IMR-90 (cell line): ENCODE measurements at regions not wholly inside any gene's neighbourhood (a gene's known extent, or its start where the extent isn't known, plus 50 kb on each side); places are given as distances from the start of the nearest gene placed in this dataset.

Experiments
- ATAC-seq: fragments of 200-7000 bp; cut with Tn5 transposase; 2 replicates; pipeline ENCODE4 v1.9.1; 2020; ENCODE audit warnings: low read depth, mild to moderate bottlenecking, moderate library complexity
- BruUV-seq: library from RNA; stranded (reverse); fragments of 400-500 nt; replicated peaks from 2 replicates; lab custom pipeline; 2021; lab: Mats Ljungman, UMichigan
- CTCF ChIA-PET: fragments of 300-600 bp; formaldehyde crosslinking; extraction: SDS; loops from one replicate; lab custom pipeline; 2021; ENCODE audit warnings: antibody characterized with exemption; lab: Yijun Ruan, JAX
- POLR2A ChIA-PET: fragments of 300-600 bp; sonication (Branson Sonifier 250); formaldehyde crosslinking; loops from one replicate; lab custom pipeline; 2022; ENCODE audit warnings: antibody characterized with exemption; ENCODE audit not compliant: unreplicated experiment; lab: Charles Lee
- DNase-seq: peaks from one replicate; pipeline ENCODE4 v3.0.0; 2013
- H2AFZ ChIP-seq: replicated peaks from 2 replicates; pipeline ENCODE3; 2013; ENCODE audit warnings: low read length, mild to moderate bottlenecking; ENCODE audit not compliant: poor library complexity
- H2AK5ac ChIP-seq: 2 replicates; pipeline ENCODE4 v1.6.1; 2013; ENCODE audit warnings: low read depth, low read length, inconsistent platforms
- H2AK9ac ChIP-seq: replicated peaks from 2 replicates; pipeline ENCODE3; 2013; ENCODE audit warnings: mild to moderate bottlenecking, low read depth, low read length, moderate library complexity; ENCODE audit not compliant: poor library complexity
- H2BK120ac ChIP-seq: 2 replicates; pipeline ENCODE4 v1.6.1; 2013; ENCODE audit warnings: low read depth, low read length, inconsistent platforms
- H2BK15ac ChIP-seq: 3 replicates; pipeline ENCODE4 v1.6.1; 2013; ENCODE audit warnings: low read depth, low read length, inconsistent platforms
- H2BK20ac ChIP-seq: 2 replicates; pipeline ENCODE4 v1.6.1; 2013; ENCODE audit warnings: low read depth, mild to moderate bottlenecking, inconsistent platforms, low read length, moderate library complexity
- H2BK5ac ChIP-seq: 2 replicates; pipeline ENCODE4 v1.6.1; 2013; ENCODE audit warnings: mild to moderate bottlenecking, low read depth, low read length, inconsistent platforms; ENCODE audit not compliant: poor library complexity, severe bottlenecking
- H3K14ac ChIP-seq: replicated peaks from 2 replicates; pipeline ENCODE4 v1.6.1; 2013; ENCODE audit warnings: low read depth, low read length, inconsistent platforms
- H3K18ac ChIP-seq: 2 replicates; pipeline ENCODE4 v1.6.1; 2013; ENCODE audit warnings: low read depth, low read length, control low read depth
- H3K23ac ChIP-seq: 2 replicates; pipeline ENCODE4 v1.6.1; 2013; ENCODE audit warnings: low read depth, low read length, inconsistent platforms
- H3K27ac ChIP-seq: 2 replicates; pipeline ENCODE4 v1.5.1; 2013; ENCODE audit warnings: mild to moderate bottlenecking, control low read depth, low read length; ENCODE audit not compliant: insufficient read depth
- H3K27me3 ChIP-seq: 2 replicates; pipeline ENCODE4 v1.6.1; 2013; ENCODE audit warnings: low read length; ENCODE audit not compliant: control insufficient read depth, insufficient read depth
- H3K36me3 ChIP-seq: 2 replicates; pipeline ENCODE4 v1.6.1; 2013; ENCODE audit warnings: low read length, mixed read lengths; ENCODE audit not compliant: control insufficient read depth, insufficient read depth
- H3K4ac ChIP-seq: 2 replicates; pipeline ENCODE4 v1.6.1; 2013; ENCODE audit warnings: low read depth, low read length, inconsistent platforms
- H3K4me1 ChIP-seq: 2 replicates; pipeline ENCODE4 v1.6.1; 2013; ENCODE audit warnings: low read length, mixed read lengths; ENCODE audit not compliant: control insufficient read depth, insufficient read depth
- H3K4me2 ChIP-seq: 2 replicates; pipeline ENCODE4 v1.6.1; 2013; ENCODE audit warnings: low read depth, mild to moderate bottlenecking, control low read depth, low read length, moderate library complexity
- H3K4me3 ChIP-seq: 2 replicates; pipeline ENCODE4 v1.5.1; 2013; ENCODE audit warnings: low read depth, mild to moderate bottlenecking, control low read depth, low read length, moderate library complexity; ENCODE audit not compliant: insufficient read depth
- H3K56ac ChIP-seq: 2 replicates; pipeline ENCODE4 v1.6.1; 2013; ENCODE audit warnings: low read length, inconsistent platforms; ENCODE audit not compliant: insufficient read depth; ENCODE audit errors: extremely low read depth
- H3K79me1 ChIP-seq, 2 experiments: 2 replicates each; pipeline ENCODE4 v1.6.1; 2013; ENCODE audit warnings: low read length in 2 of 2, inconsistent platforms in 1 of 2, low read depth in 1 of 2
- H3K9ac ChIP-seq: 2 replicates; pipeline ENCODE4 v1.6.1; 2013; ENCODE audit warnings: low read depth, low read length, control low read depth
- H3K9me1 ChIP-seq: 2 replicates; pipeline ENCODE4 v1.6.1; 2013; ENCODE audit warnings: low read length, inconsistent platforms; ENCODE audit not compliant: insufficient read depth
- H3K9me3 ChIP-seq: 2 replicates; pipeline ENCODE4 v1.6.1; 2013; ENCODE audit warnings: low read length; ENCODE audit not compliant: control insufficient read depth, insufficient read depth
- H4K20me1 ChIP-seq: 2 replicates; pipeline ENCODE4 v1.6.1; 2013; ENCODE audit warnings: low read length, inconsistent platforms; ENCODE audit not compliant: insufficient read depth
- H4K5ac ChIP-seq: 2 replicates; pipeline ENCODE4 v1.6.1; 2013; ENCODE audit warnings: mild to moderate bottlenecking, low read depth, low read length, control low read depth
- H4K8ac ChIP-seq, 2 experiments: 2 replicates each; pipeline ENCODE4 v1.6.1; 2013; ENCODE audit warnings: low read depth in 2 of 2, low read length in 2 of 2, control low read depth in 1 of 2, inconsistent platforms in 1 of 2
- H4K91ac ChIP-seq: 2 replicates; pipeline ENCODE4 v1.6.1; 2013; ENCODE audit warnings: low read depth, low read length, inconsistent platforms; ENCODE audit not compliant: insufficient read depth
- BHLHE40 ChIP-seq: fragments of 150-350 bp; IDR thresholded peaks from 2 replicates; pipeline ENCODE4 v1.6.1; 2016; ENCODE audit warnings: mild to moderate bottlenecking, low read depth, low read length
- CHD1 ChIP-seq: IDR thresholded peaks from 2 replicates; pipeline ENCODE4 v1.6.1; 2012; ENCODE audit warnings: low read depth, low read length, improper control_type of control experiment
- ELK1 ChIP-seq: fragments of 150-350 bp; IDR thresholded peaks from 2 replicates; pipeline ENCODE4 v1.6.1; 2016; ENCODE audit warnings: low read depth, mild to moderate bottlenecking, low read length, moderate library complexity, borderline replicate concordance
- FOS ChIP-seq: fragments of 150-350 bp; IDR thresholded peaks from 2 replicates; pipeline ENCODE4 v1.6.1; 2016; ENCODE audit warnings: low read depth, low read length
- MAFK ChIP-seq: IDR thresholded peaks from 2 replicates; pipeline ENCODE4 v1.6.1; 2012; ENCODE audit warnings: low read depth, low read length, improper control_type of control experiment
- MXI1 ChIP-seq: IDR thresholded peaks from 2 replicates; pipeline ENCODE4 v1.6.1; 2012; ENCODE audit warnings: low read depth, mild to moderate bottlenecking, low read length, moderate library complexity, borderline replicate concordance
- POLR2A ChIP-seq: IDR thresholded peaks from 2 replicates; pipeline ENCODE4 v1.6.1; 2012; ENCODE audit warnings: mild to moderate bottlenecking, low read depth, low read length
- RCOR1 ChIP-seq: IDR thresholded peaks from 2 replicates; pipeline ENCODE4 v1.6.1; 2012; ENCODE audit warnings: mild to moderate bottlenecking, low read length, improper control_type of control experiment; ENCODE audit not compliant: insufficient replicate concordance
- SMC3 ChIP-seq: fragments of 150-350 bp; IDR thresholded peaks from 2 replicates; pipeline ENCODE4 v1.6.1; 2016; ENCODE audit warnings: low read depth, mild to moderate bottlenecking, antibody characterized with exemption, low read length, moderate library complexity
- USF2 ChIP-seq: fragments of 150-350 bp; IDR thresholded peaks from 2 replicates; pipeline ENCODE4 v1.6.1; 2017; ENCODE audit warnings: mild to moderate bottlenecking, antibody characterized with exemption, low read length, low read depth
- WGBS, 2 experiments: methylation state at CpG; one replicate each; pipeline versions ENCODE4 v1.1.5 to v1.1.7; 2013; ENCODE audit warnings: missing lambda C conversion rate in 2 of 2; ENCODE audit not compliant: insufficient read length in 1 of 2; ENCODE audit errors: extremely low coverage in 2 of 2; 5-methylcytosine and 5-hydroxymethylcytosine counted together
- dilution Hi-C: fragments of 300-500 bp; cut with HindIII; formaldehyde crosslinking; loops from one replicate; pipeline ENCODE4 v1.14.3; 2018; ENCODE audit warnings: low sequenced_read_pairs; ENCODE audit not compliant: unreplicated experiment
- in situ Hi-C: fragments of 300-500 bp; cut with MboI; formaldehyde crosslinking; loops from 3 replicates; pipeline ENCODE4 v1.14.3; 2019; ENCODE audit warnings: low sequenced_read_pairs, inconsistent platforms, mixed read lengths
- intact Hi-C: fragments of 100-400 bp; cut with micrococcal nuclease; formaldehyde crosslinking; loops from 2 replicates; pipeline ENCODE4 v1.10.0; 2022

GRCh38 chr13:59409634-59410200 lies 754.0 kb downstream of the DIAPH3 start:
- no peak overlapping the region for H4K8ac ChIP-seq
- H2AFZ ChIP-seq, result no peak overlapping the region
- H3K27ac ChIP-seq, result no peak overlapping the region
- H3K18ac ChIP-seq, result no peak overlapping the region
- H3K4me1 ChIP-seq, result no peaks in the 10 kb centered on the region
- no peak overlapping the region for H3K4me2 ChIP-seq
- DNase-seq (no peak), ATAC-seq (no peak)
- H2BK5ac ChIP-seq, result no peak overlapping the region
- CTCF ChIA-PET, result no interaction called here
- H3K9me3 ChIP-seq, result peaks cover 5% of the 10 kb centered on the region; the same call in 1 of the 2 replicates
- no peak overlapping the region for H2AK9ac ChIP-seq
- no peak overlapping the region for H3K9ac ChIP-seq
- in situ Hi-C loops (no loop called here), dilution Hi-C loops (no loop called here), intact Hi-C loops (no loop called here)
- BruUV-seq, result no TSS peak
- no peak overlapping the region for H3K56ac ChIP-seq
- H4K5ac ChIP-seq, result no peak overlapping the region
- H2BK20ac ChIP-seq, result no peak overlapping the region
- no peaks in the 10 kb centered on the region for H4K20me1 ChIP-seq
- H4K91ac ChIP-seq, result no peak overlapping the region
- no peak overlapping the region for H3K4me3 ChIP-seq
- no peak for TF ChIP-seq SMC3
- no peak for TF ChIP-seq BHLHE40
- no peak for TF ChIP-seq MXI1
- no peak for TF ChIP-seq CHD1
- TF ChIP-seq ELK1, result no peak
- TF ChIP-seq FOS, result no peak
- no peak for TF ChIP-seq USF2
- no peak for TF ChIP-seq RCOR1
- TF ChIP-seq POLR2A, result no peak
- TF ChIP-seq MAFK, result no peak
- H2BK15ac ChIP-seq, result no peak overlapping the region
- H3K23ac ChIP-seq, result no peak overlapping the region
- H3K36me3 ChIP-seq, result no peaks in the 10 kb centered on the region
- no peaks in the 10 kb centered on the region for H3K9me1 ChIP-seq
- H3K27me3 ChIP-seq, result no peaks in the 10 kb centered on the region
- WGBS, 2 experiments, result no CpG with 5 or more reads among the region's 8 CpGs
- POLR2A ChIA-PET, result no interaction called here
- no peak overlapping the region for H2AK5ac ChIP-seq
- H3K14ac ChIP-seq, result no peak overlapping the region
- no peaks in the 10 kb centered on the region for H3K79me1 ChIP-seq
- no peak overlapping the region for H3K4ac ChIP-seq
- H2BK120ac ChIP-seq, result no peak overlapping the region
